Retinal pigment epithelial cell (primary cell): ENCODE measurements at regions not wholly inside any gene's neighbourhood (a gene's known extent, or its start where the extent isn't known, plus 50 kb on each side); places are given as distances from the start of the nearest gene placed in this dataset.

ENCODE experiments used
- DNase-seq: peaks from one replicate; pipeline ENCODE4 v3.0.0-alpha.2; 2010; ENCODE audit warnings: low read depth
- H3K4me3 ChIP-seq: 2 replicates; pipeline ENCODE4 v1.5.1; 2011; ENCODE audit warnings: mild to moderate bottlenecking, low read length, control low read depth, moderate library complexity
- TF ChIP-seq, protein P1 (sequence below): conservative IDR thresholded peaks from 2 replicates; pipeline ENCODE4 v1.5.1; 2011; ENCODE audit warnings: low read depth, low read length, control low read depth, inconsistent platforms

DNA sequence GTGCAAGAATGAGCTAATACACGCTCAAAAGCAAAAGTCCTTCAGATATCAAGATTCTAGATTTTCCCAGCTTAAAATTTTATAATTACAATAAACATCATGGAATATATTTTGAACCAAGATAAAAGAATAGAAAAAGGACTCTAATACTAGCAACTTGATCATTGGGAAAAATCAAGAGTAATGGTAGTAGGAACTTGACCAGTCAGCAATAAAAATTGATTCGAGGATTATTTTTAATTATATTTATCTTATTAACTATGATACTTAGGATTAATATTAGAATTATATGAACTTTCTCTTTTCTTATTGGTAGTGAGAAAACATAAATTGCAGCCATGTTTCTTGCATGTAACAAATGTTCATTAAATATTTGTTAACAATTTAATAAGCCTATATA lies 152.0 kb downstream of the GNAI1 start:
- DNase-seq = no peak
- TF ChIP-seq, protein P1, sequence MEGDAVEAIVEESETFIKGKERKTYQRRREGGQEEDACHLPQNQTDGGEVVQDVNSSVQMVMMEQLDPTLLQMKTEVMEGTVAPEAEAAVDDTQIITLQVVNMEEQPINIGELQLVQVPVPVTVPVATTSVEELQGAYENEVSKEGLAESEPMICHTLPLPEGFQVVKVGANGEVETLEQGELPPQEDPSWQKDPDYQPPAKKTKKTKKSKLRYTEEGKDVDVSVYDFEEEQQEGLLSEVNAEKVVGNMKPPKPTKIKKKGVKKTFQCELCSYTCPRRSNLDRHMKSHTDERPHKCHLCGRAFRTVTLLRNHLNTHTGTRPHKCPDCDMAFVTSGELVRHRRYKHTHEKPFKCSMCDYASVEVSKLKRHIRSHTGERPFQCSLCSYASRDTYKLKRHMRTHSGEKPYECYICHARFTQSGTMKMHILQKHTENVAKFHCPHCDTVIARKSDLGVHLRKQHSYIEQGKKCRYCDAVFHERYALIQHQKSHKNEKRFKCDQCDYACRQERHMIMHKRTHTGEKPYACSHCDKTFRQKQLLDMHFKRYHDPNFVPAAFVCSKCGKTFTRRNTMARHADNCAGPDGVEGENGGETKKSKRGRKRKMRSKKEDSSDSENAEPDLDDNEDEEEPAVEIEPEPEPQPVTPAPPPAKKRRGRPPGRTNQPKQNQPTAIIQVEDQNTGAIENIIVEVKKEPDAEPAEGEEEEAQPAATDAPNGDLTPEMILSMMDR = no peak
- no peak overlapping the region for H3K4me3 ChIP-seq

DNA sequence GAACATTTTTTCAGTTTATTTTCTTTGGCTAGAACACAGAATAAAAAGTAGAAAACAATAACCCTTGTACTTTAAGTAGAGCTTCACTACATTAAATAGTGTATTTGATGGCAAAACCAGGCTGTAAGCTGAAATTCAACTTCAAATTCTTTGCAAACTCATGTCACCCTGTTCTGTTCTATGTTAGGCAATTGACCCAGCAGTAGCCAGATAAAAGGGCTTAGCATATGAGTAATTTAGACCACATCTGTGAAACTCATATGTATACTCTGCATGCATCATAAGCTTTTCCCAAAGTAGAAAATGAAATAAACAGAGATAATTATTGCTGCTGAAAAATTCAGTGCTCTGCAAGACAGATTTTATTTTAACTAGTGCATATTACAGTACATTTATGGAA lies 150.2 kb downstream of the GNAI1 start:
- peak; percentile 66 for DNase-seq
- TF ChIP-seq, protein P1 = no peak

DNA sequence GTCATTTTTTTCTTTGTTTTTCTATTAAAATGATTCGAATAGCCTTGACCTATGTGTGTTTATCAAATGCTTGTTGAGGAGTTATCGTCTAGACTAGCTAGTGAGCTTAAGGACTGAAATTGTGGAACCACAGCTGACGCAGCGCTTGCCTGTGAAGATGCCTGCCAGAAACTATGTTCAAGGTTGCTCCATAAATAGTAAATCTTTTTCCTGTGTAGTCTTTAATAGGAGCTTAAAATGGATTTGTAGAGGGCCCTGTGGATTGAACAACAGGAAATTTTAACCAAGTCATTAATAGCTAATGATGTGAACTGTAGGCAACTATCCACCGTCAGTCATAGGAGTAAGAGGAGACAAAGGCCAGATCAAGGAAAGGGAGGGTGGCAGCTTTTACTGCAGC lies 145.1 kb downstream of the GNAI1 start:
- TF ChIP-seq, protein P1 = no peak
- peak; percentile 90 for DNase-seq
- H3K4me3 ChIP-seq = no peak overlapping the region

More for the DNA sequence above, 150.2 kb downstream of the GNAI1 start:
- no peak overlapping the region for H3K4me3 ChIP-seq

DNA sequence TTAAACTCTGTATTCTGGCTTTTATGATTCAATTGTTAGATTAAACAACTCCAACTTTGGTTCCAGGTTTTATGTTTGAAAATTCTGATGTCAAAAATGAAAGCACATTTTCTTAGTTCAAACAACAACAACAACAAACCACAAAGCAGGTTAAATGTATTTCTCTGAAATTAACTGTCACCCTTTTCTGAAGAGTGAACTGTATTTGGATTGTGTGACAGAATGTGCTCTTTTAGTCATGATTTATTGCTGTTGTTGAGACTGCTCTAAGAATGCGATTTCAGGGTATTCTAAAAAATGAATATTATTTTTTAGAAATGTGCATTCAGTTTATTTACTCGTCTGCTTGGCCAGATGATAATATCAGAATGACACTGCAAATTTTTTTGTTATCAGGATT lies 144.1 kb downstream of the GNAI1 start:
- H3K4me3 ChIP-seq = no peak overlapping the region
- DNase-seq = no peak
- TF ChIP-seq, protein P1 = no peak

DNA sequence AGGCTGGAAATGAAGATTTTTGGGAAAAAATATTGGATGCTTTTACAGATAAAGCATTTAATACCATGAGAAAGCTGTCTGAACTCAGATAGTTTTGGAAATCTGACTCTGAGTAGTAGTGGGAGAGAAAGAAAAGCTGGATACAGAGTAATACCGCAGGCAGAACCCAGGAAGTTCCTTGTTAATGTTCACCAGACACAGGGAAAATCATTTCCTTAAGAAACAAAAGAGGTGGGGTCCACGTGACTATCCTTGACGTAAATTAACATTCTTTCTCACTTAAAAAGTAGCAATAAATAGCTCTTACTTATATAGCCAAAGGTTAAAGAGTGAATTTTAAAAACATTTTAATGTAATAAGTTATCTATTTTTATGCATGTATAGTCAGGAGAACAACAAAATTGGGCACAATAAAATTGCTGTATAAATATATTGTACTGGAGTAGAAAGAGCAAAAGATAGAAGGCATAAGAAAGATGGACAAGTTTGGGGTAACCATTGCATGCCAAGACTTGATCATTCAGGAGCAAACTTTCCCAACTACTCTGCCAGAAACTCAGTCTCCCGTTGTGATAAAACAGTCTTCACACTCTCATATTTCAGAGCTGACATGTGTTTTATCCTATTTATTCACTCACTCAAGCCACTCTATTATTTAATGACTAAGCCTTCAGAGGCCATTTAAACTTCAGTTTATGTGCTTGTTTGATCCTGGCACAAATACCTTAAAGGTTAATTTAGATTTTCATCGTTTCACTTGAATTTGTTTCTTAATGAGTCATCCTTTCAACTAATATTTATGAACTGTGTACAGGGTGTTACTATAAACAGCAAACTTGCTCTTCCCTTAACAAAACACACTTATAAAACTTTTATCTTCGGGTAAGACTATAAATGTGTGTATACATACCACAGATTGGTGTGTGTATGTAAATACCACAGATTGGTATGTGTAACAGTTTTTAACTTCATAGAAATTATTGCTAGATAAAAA lies 143.1 kb downstream of the GNAI1 start:
- TF ChIP-seq, protein P1 = no peak
- no peak overlapping the region for H3K4me3 ChIP-seq
- DNase-seq = no peak
